ENCODE measurements at regions not wholly inside any gene's neighbourhood (a gene's known extent, or its start where the extent isn't known, plus 50 kb on each side); places are given as distances from the start of the nearest gene placed in this dataset.

DNA sequence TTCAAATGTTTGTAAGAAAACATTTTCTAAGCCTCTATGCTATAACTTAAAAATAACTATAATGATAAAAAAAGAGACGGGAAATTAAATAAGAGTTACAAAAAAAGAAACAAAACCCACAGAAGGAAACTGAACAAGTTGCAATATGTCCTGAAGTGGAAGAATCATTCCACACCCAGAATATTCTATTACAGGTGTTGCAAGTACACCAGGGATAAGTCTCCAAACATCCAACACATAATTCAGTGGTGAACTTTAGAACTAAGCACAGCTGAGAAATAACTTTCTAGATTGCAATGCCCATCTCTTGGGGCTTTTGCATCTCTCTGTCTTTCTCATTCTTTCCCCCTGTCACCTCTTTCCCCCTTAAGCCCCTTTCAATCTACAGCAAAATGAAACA is 325.2 kb downstream of the BRINP1 start:
- in situ Hi-C loops (cut with MboI; ENCODE audit: low sequenced_read_pairs): loop anchor here (25.0 kb wide), 1 partner anchor 418 kb away; no protein-coding TSS in a partner anchor

DNA sequence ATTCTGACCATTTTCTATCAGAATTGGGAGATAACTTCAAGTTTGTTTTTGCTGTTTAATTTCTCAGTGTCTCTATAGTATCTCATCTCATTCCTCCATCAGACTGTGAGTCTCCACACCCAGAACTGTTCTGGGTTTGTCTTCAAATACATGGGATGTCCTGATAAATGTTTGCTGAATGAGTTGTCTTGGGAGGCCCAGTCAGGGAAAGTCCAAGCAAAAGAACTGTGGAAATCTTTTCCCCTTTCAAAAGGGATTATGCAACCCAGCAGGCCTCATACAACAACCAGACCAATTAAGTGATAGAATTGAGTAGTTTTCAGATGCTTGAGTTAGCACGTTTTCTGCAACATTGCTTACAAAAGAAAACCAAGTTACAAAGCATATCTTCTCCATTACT is 324.4 kb downstream of the BRINP1 start:
- in situ Hi-C loops (cut with MboI; ENCODE audit: low sequenced_read_pairs): loop anchor here (25.0 kb wide), 1 partner anchor 417 kb away; no protein-coding TSS in a partner anchor

DNA sequence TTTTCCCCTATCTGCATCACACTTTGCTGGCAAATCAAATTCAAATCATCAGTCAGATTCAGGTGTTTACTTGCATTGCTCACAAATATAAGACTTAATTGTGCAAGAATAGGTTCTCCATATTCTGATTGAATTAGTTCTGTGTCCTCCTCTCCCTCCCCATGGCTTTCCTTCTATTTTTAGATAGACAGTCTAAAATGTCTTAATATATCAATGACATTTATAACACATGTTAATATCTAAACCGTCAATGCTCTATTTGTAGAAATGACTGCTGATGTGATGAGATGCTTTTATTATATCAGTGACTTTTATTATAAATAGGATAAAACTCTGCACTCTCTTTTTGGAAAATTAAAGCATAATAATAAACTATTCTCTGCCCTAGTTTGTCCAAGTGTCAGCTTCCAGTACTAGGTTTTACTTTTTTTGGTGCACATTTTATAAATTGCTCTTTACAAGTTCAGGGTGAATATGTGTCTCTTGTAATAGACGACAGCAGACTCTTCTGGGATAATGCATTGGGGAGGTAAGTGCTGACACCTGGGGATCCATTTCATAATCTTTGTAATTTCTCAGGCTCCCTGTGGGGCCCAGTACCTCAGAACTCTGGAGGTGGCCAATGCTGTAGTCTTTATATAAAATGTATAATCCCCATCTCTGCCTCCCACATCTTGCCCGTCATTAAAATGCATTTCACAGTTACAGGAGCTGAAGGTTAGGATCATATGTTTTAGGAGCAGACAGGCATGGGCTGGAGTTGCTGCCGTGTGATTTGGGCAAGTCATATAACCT is 321.5 kb downstream of the BRINP1 start:
- in situ Hi-C loops (cut with MboI; ENCODE audit: low sequenced_read_pairs): loop anchor here (25.0 kb wide), 1 partner anchor 415 kb away; no protein-coding TSS in a partner anchor

DNA sequence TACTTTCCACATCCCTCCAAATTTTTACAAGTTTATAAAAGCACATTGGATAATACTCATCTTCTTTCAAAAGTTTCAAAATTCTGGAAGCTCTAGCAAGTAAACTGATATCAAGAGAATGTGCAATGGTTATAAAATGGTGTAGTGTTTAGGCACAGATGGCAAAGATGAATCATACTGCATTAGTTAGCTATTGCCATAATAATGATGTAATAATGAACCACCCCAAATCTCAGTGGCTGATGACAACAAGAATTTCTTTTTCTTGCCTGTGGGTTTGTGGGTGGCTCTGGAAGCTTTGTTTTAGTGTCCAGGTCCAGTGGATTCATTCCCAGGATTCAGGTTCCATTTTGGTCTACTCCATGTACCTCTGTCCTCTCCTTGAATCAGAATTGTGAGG is 319.0 kb downstream of the BRINP1 start:
- in situ Hi-C loops (cut with MboI; ENCODE audit: low sequenced_read_pairs): no loop called here

DNA sequence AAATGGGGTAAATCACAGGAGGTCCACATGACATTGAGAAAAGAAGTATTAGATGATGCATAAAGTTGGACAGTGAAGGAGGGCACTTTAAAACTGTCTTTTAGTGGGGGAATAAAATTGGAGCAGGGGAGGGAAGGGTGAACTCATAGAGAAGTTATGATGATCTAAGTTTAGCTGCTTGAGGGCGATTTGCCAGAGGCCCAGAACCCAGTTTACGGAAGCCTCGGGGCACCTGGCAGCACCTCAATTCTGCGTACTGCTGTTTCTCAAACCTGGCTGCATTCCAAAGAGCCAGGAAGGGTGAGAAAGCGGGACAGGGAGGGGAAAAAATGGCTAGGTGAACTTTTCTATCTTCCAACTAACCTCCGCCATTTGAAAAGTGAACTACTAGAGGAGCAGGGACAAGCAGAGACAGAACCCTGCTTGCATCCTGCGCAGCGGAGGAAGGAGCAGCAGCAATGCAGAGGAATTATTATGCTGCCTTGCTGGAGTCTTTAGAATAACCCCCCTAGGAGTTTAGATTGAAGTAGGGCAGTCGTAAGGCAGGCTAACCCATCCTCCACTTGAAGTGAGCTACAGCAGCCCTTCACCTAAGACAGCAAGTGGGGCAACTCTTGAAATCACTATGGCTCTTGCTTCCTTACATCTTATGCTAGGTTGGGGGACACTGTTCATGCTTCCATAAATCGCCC is 316.8 kb downstream of the BRINP1 start:
- in situ Hi-C loops (cut with MboI; ENCODE audit: low sequenced_read_pairs): no loop called here

DNA sequence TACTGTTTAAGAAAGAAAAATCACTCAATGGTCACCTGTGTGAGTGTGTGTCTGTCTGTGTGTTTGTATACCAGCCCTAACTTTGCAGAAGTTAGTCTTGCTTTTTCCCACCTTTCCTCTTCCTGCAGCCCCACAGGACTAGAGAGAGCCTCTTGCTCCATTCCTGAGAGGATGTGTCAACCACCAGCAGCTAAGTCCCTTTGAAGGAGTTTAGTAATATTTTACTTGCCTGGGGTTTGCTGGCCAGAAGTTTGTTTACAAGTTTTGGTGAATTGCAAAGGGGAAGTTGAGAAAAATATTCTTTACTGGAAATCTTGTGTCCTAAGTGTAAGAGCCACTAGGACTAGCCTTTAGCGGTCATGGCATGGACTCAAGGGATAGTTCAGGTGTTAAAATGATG is 316.2 kb downstream of the BRINP1 start:
- in situ Hi-C loops (cut with MboI; ENCODE audit: low sequenced_read_pairs): no loop called here

DNA sequence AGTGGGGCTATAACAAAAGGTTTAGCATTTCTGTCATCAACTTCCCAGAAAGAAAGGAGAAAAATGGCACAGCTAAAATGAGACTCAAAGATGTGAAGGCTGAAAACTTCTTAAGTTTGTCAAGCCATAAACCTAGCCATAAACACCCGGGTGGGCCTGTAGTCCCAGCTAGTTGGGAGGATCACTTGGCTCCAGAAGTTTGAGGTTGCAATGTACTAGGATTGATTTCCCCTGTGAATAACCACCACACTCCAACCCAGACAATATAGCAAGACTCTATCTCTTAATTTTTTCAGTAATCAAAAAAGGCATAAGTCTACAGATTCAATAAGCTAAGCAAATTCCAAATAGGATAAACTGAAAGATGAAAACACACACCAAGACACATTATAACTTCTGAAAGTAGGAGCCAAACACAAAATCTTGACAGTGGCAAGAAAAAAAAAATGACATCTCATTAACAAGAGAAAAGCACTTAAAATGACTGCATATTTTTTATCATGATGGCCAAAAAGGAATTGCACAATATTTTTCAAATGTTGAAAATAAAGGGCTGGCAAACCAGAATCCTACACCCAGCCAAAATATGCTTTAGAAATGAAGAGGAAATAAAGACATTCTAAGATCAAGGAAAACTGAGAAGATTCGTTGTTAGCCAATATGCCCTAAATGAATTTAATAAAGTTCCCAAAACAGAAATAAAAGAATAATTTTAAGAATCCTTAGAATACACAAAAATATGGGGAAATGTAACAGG is 308.4 kb downstream of the BRINP1 start:
- in situ Hi-C loops (cut with MboI; ENCODE audit: low sequenced_read_pairs): no loop called here

DNA sequence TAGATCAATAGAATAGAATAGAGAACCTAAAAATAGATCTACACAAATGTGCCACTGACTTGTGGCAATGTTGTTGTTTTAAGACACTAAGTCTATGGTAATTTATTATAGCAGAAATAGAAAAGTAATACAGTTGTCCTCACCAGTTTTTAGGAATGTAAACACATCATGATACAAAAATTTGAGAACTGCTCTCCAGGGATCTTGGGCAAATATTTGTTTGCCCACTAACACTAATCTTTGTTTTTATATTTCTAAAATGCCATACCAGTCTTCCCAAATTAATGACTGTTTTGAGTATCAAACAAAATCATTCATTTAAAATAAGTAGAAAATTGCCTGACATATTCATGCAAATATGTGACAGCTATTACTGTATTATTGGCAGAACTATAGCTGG is 297.6 kb downstream of the BRINP1 start:
- in situ Hi-C loops (cut with MboI; ENCODE audit: low sequenced_read_pairs): no loop called here

DNA sequence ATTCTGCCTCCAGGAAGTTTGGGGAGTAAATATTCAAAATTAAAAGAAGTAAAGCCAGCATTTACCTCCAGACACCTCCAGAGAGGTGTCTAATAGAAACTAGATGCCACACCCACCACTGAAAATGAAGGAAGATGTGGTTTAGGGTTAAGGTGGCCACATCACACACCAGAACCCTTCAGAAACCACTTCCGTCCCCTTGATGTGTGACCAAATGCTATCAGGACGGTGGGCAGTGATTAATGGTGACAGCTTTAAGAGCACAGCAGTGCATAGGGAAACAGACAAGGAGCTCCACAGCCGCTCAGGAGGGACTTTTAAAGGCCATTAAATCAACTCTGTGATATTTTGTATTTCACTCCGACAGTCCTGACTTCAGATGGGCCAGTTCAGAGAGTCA is 295.2 kb downstream of the BRINP1 start:
- in situ Hi-C loops (cut with MboI; ENCODE audit: low sequenced_read_pairs): no loop called here

DNA sequence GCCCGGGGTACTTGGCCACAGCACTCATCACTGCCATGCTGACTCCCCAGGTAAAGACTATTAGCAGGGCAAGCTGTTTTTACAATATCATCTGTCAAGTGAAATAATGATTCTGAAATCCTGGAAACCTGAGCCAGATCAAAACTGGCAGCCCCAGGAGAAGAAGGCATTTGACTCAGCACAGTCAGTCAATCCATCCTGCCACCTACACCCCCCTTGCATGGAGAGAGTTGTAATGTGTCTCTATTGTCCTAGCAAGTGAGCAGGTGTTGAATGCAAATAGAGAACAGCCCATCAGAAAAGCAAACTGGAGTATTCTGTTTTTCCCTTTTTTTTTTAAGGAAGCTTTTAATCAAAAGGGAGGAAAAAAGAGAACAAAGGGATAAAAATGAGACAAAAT is 291.2 kb downstream of the BRINP1 start:
- in situ Hi-C loops (cut with MboI; ENCODE audit: low sequenced_read_pairs): no loop called here

DNA sequence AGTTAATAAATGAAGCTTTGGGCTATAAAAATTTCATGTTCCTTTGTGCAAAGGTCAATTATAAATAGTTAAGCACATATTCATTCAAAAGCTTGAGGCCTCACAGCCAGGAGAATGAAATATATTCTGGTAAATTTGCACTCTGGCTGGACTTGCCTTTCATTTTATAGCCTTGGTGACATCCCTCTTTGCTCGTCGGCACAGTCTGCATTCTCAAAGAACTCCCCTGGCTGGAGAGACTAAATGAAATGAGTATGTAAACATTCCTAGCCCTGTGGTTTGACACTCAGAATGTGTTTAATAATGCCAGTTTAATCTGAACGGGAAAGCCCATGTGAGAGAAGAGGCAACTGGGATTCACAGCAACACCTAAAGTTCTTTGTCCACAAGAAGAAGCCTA is 285.6 kb downstream of the BRINP1 start:
- in situ Hi-C loops (cut with MboI; ENCODE audit: low sequenced_read_pairs): no loop called here

DNA sequence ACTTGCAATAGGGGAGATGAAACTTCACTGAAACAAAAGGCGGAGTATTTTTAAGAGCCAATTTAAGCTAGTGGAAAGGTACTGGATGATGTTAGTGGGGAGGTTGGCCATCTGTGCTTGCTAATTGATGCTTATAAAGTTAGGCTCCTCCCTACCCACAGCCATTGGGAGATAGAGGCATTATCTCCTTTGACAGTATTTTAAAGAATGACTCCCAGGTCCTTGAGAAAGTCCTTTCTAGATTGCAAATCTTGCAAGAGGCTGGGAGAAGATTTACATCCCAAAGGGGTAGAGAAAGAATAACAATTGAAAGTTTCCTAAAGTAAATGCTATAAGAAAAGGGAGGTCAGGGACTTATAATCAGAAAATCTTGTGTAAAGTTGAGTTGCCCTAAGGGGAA is 282.6 kb downstream of the BRINP1 start:
- in situ Hi-C loops (cut with MboI; ENCODE audit: low sequenced_read_pairs): no loop called here

DNA sequence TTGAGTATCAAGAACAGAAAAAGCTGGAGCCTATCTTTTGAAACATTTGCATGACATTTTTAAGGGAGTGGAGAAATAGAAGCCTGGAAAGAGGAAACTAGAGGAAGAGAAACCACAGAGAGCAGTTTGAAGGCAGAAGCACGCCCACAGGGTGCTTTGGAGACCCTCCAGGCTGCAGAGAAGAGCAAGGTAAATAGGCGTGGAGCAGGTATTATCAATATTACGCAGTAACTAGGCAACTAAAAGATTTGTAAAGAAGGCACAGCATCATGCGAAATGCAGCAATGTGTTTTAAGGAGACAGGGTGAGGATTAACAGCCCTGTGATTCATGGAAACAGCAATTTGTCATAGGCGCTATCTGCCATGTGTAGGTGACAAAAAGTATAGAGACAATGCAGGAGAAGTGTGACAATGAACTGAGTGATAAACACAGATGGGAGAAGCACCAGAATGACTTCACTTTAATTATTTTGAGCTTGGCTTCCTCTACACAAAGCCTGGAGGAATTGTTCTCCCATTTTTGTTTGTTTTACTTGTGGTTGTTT is 281.2 kb downstream of the BRINP1 start:
- in situ Hi-C loops (cut with MboI; ENCODE audit: low sequenced_read_pairs): no loop called here

DNA sequence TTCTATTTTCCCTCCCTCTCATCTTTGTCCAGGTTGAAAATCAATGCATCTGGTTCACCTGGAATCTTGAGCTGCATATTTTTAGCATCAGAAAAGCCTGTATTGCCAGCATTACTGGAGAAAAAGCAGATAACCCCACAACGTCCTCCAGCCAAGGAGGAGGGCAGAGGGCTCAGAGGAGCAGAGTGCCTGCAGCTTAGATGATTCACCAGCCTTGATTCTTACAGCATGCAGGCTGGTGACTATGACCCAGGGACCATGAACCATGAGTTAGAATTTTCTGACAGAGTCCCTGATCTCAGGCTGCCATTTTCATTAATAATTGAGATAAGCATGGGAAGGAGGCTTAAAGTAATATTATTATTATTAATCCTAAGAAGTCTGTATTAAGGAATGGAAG is 278.2 kb downstream of the BRINP1 start:
- in situ Hi-C loops (cut with MboI; ENCODE audit: low sequenced_read_pairs): no loop called here

DNA sequence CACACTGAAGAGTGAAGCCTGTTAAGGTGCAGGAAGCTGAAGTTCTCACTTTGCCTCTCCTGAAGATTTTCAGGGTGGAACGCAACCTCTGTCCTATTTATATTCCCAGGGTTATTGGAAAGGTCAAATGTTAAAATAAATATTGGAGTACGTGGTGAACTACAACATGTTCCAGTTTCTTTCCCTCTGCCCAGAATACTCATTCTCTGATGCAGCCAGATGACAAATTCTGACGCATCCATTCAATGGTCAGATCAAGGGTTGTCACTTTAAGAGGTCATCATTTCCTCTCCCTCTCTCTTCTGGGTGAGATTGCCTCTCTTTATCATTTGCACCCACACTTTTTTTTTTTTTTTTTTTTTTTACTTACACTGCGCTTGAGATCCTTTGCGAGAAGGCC is 277.1 kb downstream of the BRINP1 start:
- in situ Hi-C loops (cut with MboI; ENCODE audit: low sequenced_read_pairs): no loop called here

DNA sequence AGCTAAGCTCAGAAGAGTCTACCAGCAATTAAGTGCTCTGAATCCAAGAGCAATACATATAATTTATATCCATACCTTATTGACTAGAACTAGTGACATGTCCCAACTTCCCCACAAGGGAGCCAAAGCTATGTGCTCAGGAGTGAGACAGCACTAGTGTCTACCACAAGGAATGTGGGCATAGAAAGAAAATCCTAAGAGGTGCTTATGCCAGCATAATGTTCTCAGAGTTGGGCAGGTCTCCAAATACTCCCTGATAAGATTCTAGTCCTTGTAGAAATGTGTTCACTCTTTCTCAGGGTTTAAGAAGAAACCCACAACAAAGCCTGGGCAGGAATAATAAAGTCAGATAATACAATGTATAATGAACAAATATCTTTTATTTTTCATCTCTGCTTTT is 275.1 kb downstream of the BRINP1 start:
- in situ Hi-C loops (cut with MboI; ENCODE audit: low sequenced_read_pairs): no loop called here

DNA sequence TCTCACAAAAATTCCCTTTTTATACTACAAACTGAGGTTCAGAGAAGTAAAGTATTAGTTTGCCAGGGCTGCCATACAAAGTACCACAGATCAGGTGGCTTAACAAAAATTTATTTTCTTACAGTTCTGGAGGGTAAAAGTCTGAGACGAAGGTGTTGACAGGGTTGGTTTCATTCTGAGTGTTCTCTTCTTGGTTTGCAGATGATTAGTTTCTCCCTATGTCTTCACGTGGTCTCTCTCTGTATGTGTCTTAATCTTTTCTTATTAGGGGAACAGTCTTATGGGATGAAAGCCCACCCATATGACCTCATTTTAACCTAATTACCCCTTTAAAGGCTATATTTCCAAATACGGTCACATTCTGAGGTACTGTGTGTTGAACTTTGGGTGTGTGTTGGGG is 274.2 kb downstream of the BRINP1 start:
- in situ Hi-C loops (cut with MboI; ENCODE audit: low sequenced_read_pairs): no loop called here

DNA sequence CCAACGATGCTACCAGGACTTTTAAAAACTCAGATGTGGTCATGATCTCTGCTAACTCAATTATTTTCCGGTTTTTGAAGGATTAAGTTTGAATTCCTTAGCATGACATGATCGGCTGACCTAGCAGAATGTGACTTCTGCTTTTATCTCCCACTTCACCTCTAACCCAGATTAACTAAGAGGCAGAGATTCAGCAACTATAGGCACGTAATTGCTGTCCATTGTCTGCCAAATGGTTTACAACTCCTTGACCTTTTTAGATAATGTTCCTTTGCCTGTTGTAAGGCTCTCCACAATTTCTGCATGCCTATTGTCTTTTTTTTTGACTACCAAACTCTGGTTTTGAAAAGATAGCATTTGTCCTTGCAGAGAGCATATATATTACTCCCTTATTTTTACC is 268.2 kb downstream of the BRINP1 start:
- in situ Hi-C loops (cut with MboI; ENCODE audit: low sequenced_read_pairs): no loop called here

DNA sequence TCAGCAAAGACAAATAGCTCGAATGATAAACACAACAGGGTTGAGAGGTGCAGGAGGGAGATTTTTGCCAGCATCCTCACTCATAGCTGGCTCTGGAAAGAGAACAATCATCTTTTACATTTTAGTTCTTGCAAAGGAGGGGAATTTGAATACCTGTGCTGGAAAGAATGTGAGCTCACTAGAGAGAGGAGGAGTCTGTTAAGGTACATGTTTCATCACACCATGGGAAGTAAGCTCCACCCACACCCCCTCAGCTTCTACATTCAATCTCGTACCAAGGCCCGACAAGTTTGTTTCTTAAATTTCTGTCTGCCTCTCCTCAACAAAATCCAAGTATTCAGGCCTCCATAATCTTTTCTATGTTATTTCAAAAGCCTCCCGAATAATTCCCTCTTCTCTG is 254.6 kb downstream of the BRINP1 start:
- in situ Hi-C loops (cut with MboI; ENCODE audit: low sequenced_read_pairs): no loop called here

Data from HL-60/S4 treated with phorbol 12-myristate 13-acetate at 8.2 ng/mL for 4 days and 3 days (cell line).